Prostate gland (tissue), 2 donors: ENCODE measurements at regions not wholly inside any gene's neighbourhood (a gene's known extent, or its start where the extent isn't known, plus 50 kb on each side); places are given as distances from the start of the nearest gene placed in this dataset.

Experiments used
- DNase-seq: peaks from one replicate; pipeline ENCODE4 v3.0.0-alpha.2; 2019; ENCODE audit warnings: low spot score
- H3K27ac ChIP-seq, 2 donors: fragments of 200-600 bp; sonication (generic); 2 replicates each; pipeline ENCODE4 v1.5.1; 2017 to 2019
- H3K27me3 ChIP-seq: fragments of 200-600 bp; sonication (generic); replicated peaks from 2 replicates; pipeline ENCODE4 v1.5.1; 2019; ENCODE audit not compliant: insufficient read depth
- H3K36me3 ChIP-seq, 2 donors: fragments of 200-600 bp; sonication (generic); 1 replicate in 1 of 2; 2 replicates in 1 of 2; pipeline versions ENCODE4 v1.5.1 to v1.8.1; 2017 to 2019
- H3K4me1 ChIP-seq: fragments of 200-600 bp; sonication (generic); replicated peaks from 2 replicates; pipeline ENCODE4 v1.5.1; 2019
- H3K4me3 ChIP-seq, 2 donors: fragments of 200-600 bp; sonication (generic); 2 replicates each; pipeline ENCODE4 v1.5.1; 2017 to 2019
- H3K9me3 ChIP-seq: fragments of 200-600 bp; sonication (generic); 2 replicates; pipeline ENCODE4 v1.5.1; 2017
- CTCF ChIP-seq, 4 experiments: fragments of 200-600 bp in 2 of 4; fragments of 450-650 bp in 2 of 4; sonication (generic) in 2 of 4; IDR thresholded peaks; 1 replicate in 3 of 4; 2 replicates in 1 of 4; pipeline ENCODE4 v1.5.1; 2016 to 2019; ENCODE audit warnings: antibody characterized with exemption in 4 of 4, mild to moderate bottlenecking in 2 of 4, moderate library complexity in 2 of 4
- POLR2A ChIP-seq: fragments of 450-650 bp; IDR thresholded peaks from one replicate; pipeline ENCODE4 v1.6.1; 2016; ENCODE audit warnings: antibody characterized with exemption, mild to moderate bottlenecking
- POLR2AphosphoS5 ChIP-seq: sonication (generic); formaldehyde crosslinking; IDR thresholded peaks from one replicate; pipeline ENCODE4 v1.6.1; 2017; ENCODE audit warnings: antibody characterized with exemption
- WGBS: methylation state at CpG from one replicate; pipeline ENCODE4 v1.1.5; 2018; 5-methylcytosine and 5-hydroxymethylcytosine counted together
- intact Hi-C: fragments of 100-400 bp; cut with DNase I; formaldehyde crosslinking; loops from one replicate; pipeline ENCODE4 v1.14.2; 2022

- Histone ChIP-seq H3K4me3 (no peak overlapping the region), H3K9me3 (no peaks in the 10 kb centered on the region), H3K27ac (no peak overlapping the region), H3K27me3 (no peaks in the 10 kb centered on the region), H3K36me3 (no peaks in the 10 kb centered on the region), H3K4me1 (no peaks in the 10 kb centered on the region)
- 86% methylated on average over 3 of the region's 3 CpGs for WGBS
- DNase-seq = no peak
- TF ChIP-seq POLR2A (no peak), POLR2AphosphoS5 (no peak), CTCF (IDR thresholded peaks at IDR 0.05) (no peak)
- intact Hi-C loops = no loop called here
Measured at GRCh38 chr6:148107911-148108310, 234.7 kb upstream of the SASH1 start.

GRCh38 chr6:148109732-148110131, 232.9 kb upstream of the SASH1 start:
- intact Hi-C loops = no loop called here
- no peak for DNase-seq

DNA sequence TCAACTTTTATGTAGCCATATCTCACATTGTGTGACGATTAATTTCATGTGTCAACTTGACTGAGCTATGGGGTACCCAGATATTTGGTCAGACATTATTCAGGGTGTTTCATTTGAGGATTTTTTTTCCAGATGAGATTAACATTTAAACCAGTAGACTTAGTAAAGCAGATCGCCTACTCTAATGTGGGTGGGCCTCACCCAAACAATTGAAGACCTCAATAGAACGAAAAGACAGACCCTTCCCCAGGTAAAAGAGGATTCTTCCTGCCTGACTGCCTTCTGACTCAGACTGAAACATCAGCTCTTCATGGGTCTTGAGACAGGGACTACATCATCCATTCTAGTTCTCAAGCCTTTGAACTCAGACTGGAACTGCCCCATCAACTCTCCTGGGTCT, 231.7 kb upstream of the SASH1 start:
- Histone ChIP-seq H3K4me3 (no peak overlapping the region), H3K27me3 (no peaks in the 10 kb centered on the region), H3K4me1 (no peaks in the 10 kb centered on the region), H3K36me3 (no peaks in the 10 kb centered on the region), H3K9me3 (no peaks in the 10 kb centered on the region), H3K27ac (no peak overlapping the region)
- WGBS = 95% methylated on average over 3 of the region's 3 CpGs
- intact Hi-C loops = no loop called here
- no peak for DNase-seq
- TF ChIP-seq POLR2A = no peak
- no peak for TF ChIP-seq POLR2AphosphoS5
- no peak for TF ChIP-seq CTCF (IDR thresholded peaks at IDR 0.05)

More at GRCh38 chr6:148109732-148110131, 232.9 kb upstream of the SASH1 start:
- Histone ChIP-seq H3K36me3 (no peaks in the 10 kb centered on the region), H3K4me3 (no peak overlapping the region), H3K9me3 (no peaks in the 10 kb centered on the region), H3K27me3 (no peaks in the 10 kb centered on the region), H3K4me1 (no peaks in the 10 kb centered on the region), H3K27ac (no peak overlapping the region)
- WGBS = 72% methylated on average over 3 of the region's 3 CpGs
- TF ChIP-seq POLR2AphosphoS5 = no peak
- TF ChIP-seq POLR2A = no peak
- TF ChIP-seq CTCF (IDR thresholded peaks at IDR 0.05) = no peak

DNA sequence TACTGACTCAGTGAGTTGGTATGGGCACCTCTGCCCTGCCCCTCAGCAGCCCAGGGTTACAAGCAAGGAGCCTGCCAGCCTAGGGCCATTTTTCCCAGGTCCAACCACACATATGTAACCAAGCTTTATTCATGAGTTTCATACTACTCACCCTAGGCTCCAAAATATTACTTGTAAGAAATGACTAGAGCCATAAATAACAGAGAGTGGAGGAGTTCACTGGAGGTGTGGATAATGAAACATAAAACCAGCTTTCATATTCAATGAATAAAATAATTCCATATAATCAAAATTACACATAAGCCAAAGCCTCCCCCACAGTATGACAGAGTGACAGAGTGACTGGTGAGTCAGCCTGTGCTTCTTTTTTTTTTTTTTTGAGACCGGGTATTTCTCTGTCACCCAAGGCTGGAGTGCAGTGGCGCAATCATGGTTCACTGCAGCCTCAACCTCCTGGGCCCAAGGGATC, 229.8 kb upstream of the SASH1 start:
- Histone ChIP-seq H3K4me1 (no peaks in the 10 kb centered on the region), H3K27ac (no peak overlapping the region), H3K36me3 (no peaks in the 10 kb centered on the region), H3K9me3 (no peaks in the 10 kb centered on the region), H3K4me3 (no peak overlapping the region), H3K27me3 (no peaks in the 10 kb centered on the region)
- WGBS = 93% methylated on average over 2 of the region's 2 CpGs
- TF ChIP-seq POLR2A (no peak), POLR2AphosphoS5 (no peak), CTCF (IDR thresholded peaks at IDR 0.05) (no peak)
- intact Hi-C loops = no loop called here
- DNase-seq = no peak

GRCh38 chr6:148116001-148116400, 226.6 kb upstream of the SASH1 start:
- Histone ChIP-seq H3K27me3 (no peaks in the 10 kb centered on the region), H3K36me3 (no peaks in the 10 kb centered on the region), H3K4me3 (no peak overlapping the region), H3K9me3 (no peaks in the 10 kb centered on the region), H3K27ac (no peak overlapping the region), H3K4me1 (no peaks in the 10 kb centered on the region)
- intact Hi-C loops = no loop called here
- TF ChIP-seq POLR2A = no peak
- no peak for TF ChIP-seq CTCF (IDR thresholded peaks at IDR 0.05)
- no peak for TF ChIP-seq POLR2AphosphoS5
- WGBS = 91% methylated on average over 3 of the region's 3 CpGs
- DNase-seq = no peak
